Right lobe of liver (tissue), 4 donors: ENCODE measurements at regions not wholly inside any gene's neighbourhood (a gene's known extent, or its start where the extent isn't known, plus 50 kb on each side); places are given as distances from the start of the nearest gene placed in this dataset.

Experiments used
- CTCF ChIP-seq, 4 donors: fragments of 200-600 bp in 3 of 4; fragments of 450-650 bp in 1 of 4; IDR thresholded peaks; one replicate each; pipeline versions ENCODE4 v1.5.1 to v1.8.0; 2016 to 2022; ENCODE audit warnings: antibody characterized with exemption in 4 of 4, mild to moderate bottlenecking in 2 of 4
- POLR2A ChIP-seq: fragments of 450-650 bp; IDR thresholded peaks from one replicate; pipeline ENCODE4 v1.6.1; 2017; ENCODE audit warnings: antibody characterized with exemption, mild to moderate bottlenecking
- donor health status: DM: no; HTN: no; CAD: no.
- donor health status: DM: no; HTN: no; CAD: no.
- donor health status: DM: no; HTN: yes; CAD: no.

- TF ChIP-seq CTCF (IDR thresholded peaks at IDR 0.05) (no peak), POLR2A (no peak)
These were observed 645.2 kb upstream of the COX7C start for GRCh38 chr5:85972539-85972938.
